Spleen (tissue), 7 donors: ENCODE measurements at regions not wholly inside any gene's neighbourhood (a gene's known extent, or its start where the extent isn't known, plus 50 kb on each side); places are given as distances from the start of the nearest gene placed in this dataset.

Experiments used
- POLR2A ChIP-seq, 3 donors: fragments of 450-650 bp; IDR thresholded peaks; one replicate each; pipeline ENCODE4 v1.5.1; 2017; ENCODE audit warnings: antibody characterized with exemption in 3 of 3, mild to moderate bottlenecking in 1 of 3
- POLR2AphosphoS5 ChIP-seq, 3 donors: sonication (generic); formaldehyde crosslinking; IDR thresholded peaks; one replicate each; pipeline ENCODE4 v1.5.1; 2017; ENCODE audit warnings: antibody characterized with exemption in 3 of 3
- TF ChIP-seq, protein P1 (sequence below), 11 experiments: fragments of 200-600 bp in 7 of 11; fragments of 450-650 bp in 4 of 11; sonication (generic) in 4 of 11; IDR thresholded peaks in 8 of 11; conservative IDR thresholded peaks in 3 of 11; 1 replicate in 7 of 11; 2 replicates in 4 of 11; pipeline versions ENCODE4 v1.4.0 to v1.8.0; 2016 to 2021; ENCODE audit warnings: antibody characterized with exemption in 11 of 11, inconsistent platforms in 4 of 11, mild to moderate bottlenecking in 1 of 11
- donor health status: DM: no; HTN: no; CAD: no; lungs with moderate emphysema.
- donor health status: DM: no; HTN: no; CAD: no.
- donor health status: DM: no; HTN: no; CAD: no.

DNA sequence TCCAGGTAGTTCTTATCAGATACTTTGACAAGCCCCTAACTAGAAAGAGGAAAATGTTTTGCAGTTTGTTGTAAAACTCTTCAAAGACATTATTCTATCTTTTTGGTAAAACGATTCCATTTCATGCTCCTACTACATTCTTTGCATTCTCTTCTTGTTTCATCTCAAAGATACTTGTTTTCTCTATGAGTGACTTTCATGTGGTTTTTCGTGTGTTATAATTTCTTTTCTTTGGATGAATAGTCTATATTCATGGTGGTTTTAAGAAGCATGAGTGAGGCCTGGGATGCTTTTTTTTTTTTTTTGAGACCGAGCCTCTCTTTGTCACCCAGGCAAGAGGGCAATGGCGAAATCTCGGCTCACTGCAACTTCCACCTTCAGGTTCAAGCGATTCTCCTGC is 292.5 kb upstream of the LYZL1 start:
- TF ChIP-seq, protein P1, sequence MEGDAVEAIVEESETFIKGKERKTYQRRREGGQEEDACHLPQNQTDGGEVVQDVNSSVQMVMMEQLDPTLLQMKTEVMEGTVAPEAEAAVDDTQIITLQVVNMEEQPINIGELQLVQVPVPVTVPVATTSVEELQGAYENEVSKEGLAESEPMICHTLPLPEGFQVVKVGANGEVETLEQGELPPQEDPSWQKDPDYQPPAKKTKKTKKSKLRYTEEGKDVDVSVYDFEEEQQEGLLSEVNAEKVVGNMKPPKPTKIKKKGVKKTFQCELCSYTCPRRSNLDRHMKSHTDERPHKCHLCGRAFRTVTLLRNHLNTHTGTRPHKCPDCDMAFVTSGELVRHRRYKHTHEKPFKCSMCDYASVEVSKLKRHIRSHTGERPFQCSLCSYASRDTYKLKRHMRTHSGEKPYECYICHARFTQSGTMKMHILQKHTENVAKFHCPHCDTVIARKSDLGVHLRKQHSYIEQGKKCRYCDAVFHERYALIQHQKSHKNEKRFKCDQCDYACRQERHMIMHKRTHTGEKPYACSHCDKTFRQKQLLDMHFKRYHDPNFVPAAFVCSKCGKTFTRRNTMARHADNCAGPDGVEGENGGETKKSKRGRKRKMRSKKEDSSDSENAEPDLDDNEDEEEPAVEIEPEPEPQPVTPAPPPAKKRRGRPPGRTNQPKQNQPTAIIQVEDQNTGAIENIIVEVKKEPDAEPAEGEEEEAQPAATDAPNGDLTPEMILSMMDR (IDR thresholded peaks at IDR 0.05 in 8 of 11, conservative IDR thresholded peaks at IDR 0.05 in 3 of 11), result no peak
- TF ChIP-seq POLR2A (IDR thresholded peaks at IDR 0.05) (no peak), POLR2AphosphoS5 (IDR thresholded peaks at IDR 0.05) (no peak)
